ENCODE measurements at regions not wholly inside any gene's neighbourhood (a gene's known extent, or its start where the extent isn't known, plus 50 kb on each side); places are given as distances from the start of the nearest gene placed in this dataset.
"Not testable (repeated sequence)": the region's sequence is repeated elsewhere in the genome, so short reads cannot be mapped to it uniquely, and the experiment has no call there.

GRCh38 chr5:164296603-164297080, 791.2 kb downstream of the MAT2B start:
- ATAC-seq (replicated peaks) (no peak), DNase-seq (no peak)
- Mint-ChIP-seq H3K9me3 (no peaks in the 10 kb centered on the region), H3K27me3 (peaks cover 4 to 6% of the 10 kb centered on the region in 2 donors), H3K4me1 (peaks cover 0 to 2% of the 10 kb centered on the region in 2 donors), H3K36me3 (no peaks in the 10 kb centered on the region), H3K27ac (no peak overlapping the region), H3K4me3 (no peak overlapping the region)

- H3K36me3 Mint-ChIP-seq: no peaks in the 10 kb centered on the region
Observed at GRCh38 chr5:164298165-164298564, 792.7 kb downstream of the MAT2B start.

GRCh38 chr5:164300295-164300694, 794.9 kb downstream of the MAT2B start:
- H3K36me3 Mint-ChIP-seq: no peaks in the 10 kb centered on the region
- H3K4me1 Mint-ChIP-seq: peaks cover 0 to 2% of the 10 kb centered on the region in 2 donors
- peaks cover 2 to 4% of the 10 kb centered on the region in 2 donors for H3K27me3 Mint-ChIP-seq
- no peak overlapping the region for H3K27ac Mint-ChIP-seq
- ATAC-seq (replicated peaks) (no peak), DNase-seq (no peak)
- H3K4me3 Mint-ChIP-seq: no peak overlapping the region
- no peaks in the 10 kb centered on the region for H3K9me3 Mint-ChIP-seq

More at GRCh38 chr5:164298165-164298564, 792.7 kb downstream of the MAT2B start:
- Mint-ChIP-seq H3K4me3 (no peak overlapping the region), H3K9me3 (no peaks in the 10 kb centered on the region), H3K27me3 (peaks cover 4 to 6% of the 10 kb centered on the region in 2 donors), H3K27ac (no peak overlapping the region), H3K4me1 (peaks cover 0 to 2% of the 10 kb centered on the region in 2 donors)
- DNase-seq (no peak), ATAC-seq (replicated peaks) (no peak)

- no peaks in the 10 kb centered on the region for H3K36me3 Mint-ChIP-seq
Observed at GRCh38 chr5:164301136-164301535, 795.7 kb downstream of the MAT2B start.

GRCh38 chr5:164301708-164302107, 796.3 kb downstream of the MAT2B start:
- ATAC-seq (replicated peaks): no peak
- H3K36me3 Mint-ChIP-seq: no peaks in the 10 kb centered on the region
- peaks cover 0 to under 1% of the 10 kb centered on the region in 2 donors for H3K4me1 Mint-ChIP-seq
- H3K27ac Mint-ChIP-seq: no peak overlapping the region
- no peaks in the 10 kb centered on the region for H3K9me3 Mint-ChIP-seq
- H3K4me3 Mint-ChIP-seq: no peak overlapping the region
- peaks cover 0 to 5% of the 10 kb centered on the region in 2 donors for H3K27me3 Mint-ChIP-seq
- DNase-seq: no peak

More at GRCh38 chr5:164301136-164301535, 795.7 kb downstream of the MAT2B start:
- DNase-seq (no peak), ATAC-seq (replicated peaks) (no peak)
- Mint-ChIP-seq H3K4me1 (peaks cover 0 to 2% of the 10 kb centered on the region in 2 donors), H3K27ac (no peak overlapping the region), H3K4me3 (no peak overlapping the region), H3K27me3 (peaks cover 0 to 4% of the 10 kb centered on the region in 2 donors), H3K9me3 (no peaks in the 10 kb centered on the region)

- Mint-ChIP-seq H3K4me1 (no peaks in the 10 kb centered on the region), H3K27ac (no peak overlapping the region), H3K27me3 (peaks cover 0 to 4% of the 10 kb centered on the region in 2 donors), H3K36me3 (no peaks in the 10 kb centered on the region), H3K4me3 (no peak overlapping the region), H3K9me3 (no peaks in the 10 kb centered on the region)
- DNase-seq: no peak
- no peak for ATAC-seq (replicated peaks)
Observed at GRCh38 chr5:164302533-164303235, 797.3 kb downstream of the MAT2B start.

- ATAC-seq (replicated peaks) (no peak), DNase-seq (no peak)
- Mint-ChIP-seq H3K36me3 (no peaks in the 10 kb centered on the region), H3K27ac (no peak overlapping the region), H3K4me1 (no peaks in the 10 kb centered on the region), H3K4me3 (no peak overlapping the region), H3K27me3 (peaks cover 0 to 4% of the 10 kb centered on the region in 2 donors), H3K9me3 (no peaks in the 10 kb centered on the region)
Observed at GRCh38 chr5:164303646-164304215, 798.3 kb downstream of the MAT2B start.

DNA sequence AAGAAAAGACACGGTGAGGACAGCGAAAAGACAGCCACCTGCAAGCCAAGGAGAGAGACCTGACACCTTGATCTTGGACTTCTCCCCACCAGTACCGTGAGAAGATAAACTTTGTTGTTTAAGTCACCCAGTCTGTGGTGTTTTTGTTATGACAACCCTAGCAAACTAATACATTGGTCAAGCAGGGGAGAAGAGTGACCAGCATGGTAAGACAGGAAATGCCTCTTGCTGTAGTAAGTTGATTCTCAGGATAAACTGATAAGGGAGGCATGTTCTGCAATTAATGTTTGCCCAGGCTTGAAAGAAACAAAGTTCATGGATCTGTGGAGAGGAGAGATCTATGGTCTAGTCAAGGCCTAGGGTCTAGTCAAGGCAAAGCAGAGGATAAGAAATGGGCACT, 801.2 kb downstream of the MAT2B start:
- no peak overlapping the region for H3K27ac Mint-ChIP-seq
- no peaks in the 10 kb centered on the region for H3K36me3 Mint-ChIP-seq
- no peaks in the 10 kb centered on the region for H3K9me3 Mint-ChIP-seq
- no peak for ATAC-seq (replicated peaks)
- H3K4me3 Mint-ChIP-seq: no peak overlapping the region
- DNase-seq: no peak
- peaks cover 0 to 4% of the 10 kb centered on the region in 2 donors for H3K27me3 Mint-ChIP-seq
- H3K4me1 Mint-ChIP-seq: no peaks in the 10 kb centered on the region

DNA sequence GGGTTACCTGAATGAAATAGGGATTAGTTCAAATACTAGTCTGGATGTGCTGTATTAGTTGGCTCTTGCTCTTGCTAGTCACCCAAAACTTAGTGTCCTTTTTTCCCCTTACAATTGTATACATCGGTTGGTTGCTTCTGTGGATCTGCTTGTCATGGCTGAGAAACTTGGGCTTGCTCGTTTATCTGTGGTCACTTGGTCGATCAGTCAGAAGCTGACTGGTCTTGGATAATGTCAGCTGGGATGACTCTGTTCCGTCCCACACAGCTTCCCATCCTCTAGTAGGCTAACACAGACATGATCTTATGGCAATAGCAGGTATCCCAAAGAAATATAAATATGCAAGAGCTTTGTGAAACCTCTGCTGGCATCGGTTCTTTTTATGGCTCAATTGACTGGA, 807.4 kb downstream of the MAT2B start:
- Mint-ChIP-seq H3K4me3 (no peak overlapping the region), H3K4me1 (no peaks in the 10 kb centered on the region), H3K36me3 (no peaks in the 10 kb centered on the region), H3K27ac (no peak overlapping the region), H3K27me3 (no peaks in the 10 kb centered on the region), H3K9me3 (no peaks in the 10 kb centered on the region)
- DNase-seq (no peak), ATAC-seq (replicated peaks) (no peak)

- H3K27ac Mint-ChIP-seq: no peak overlapping the region
- no peaks in the 10 kb centered on the region for H3K9me3 Mint-ChIP-seq
- no peak overlapping the region for H3K4me3 Mint-ChIP-seq
- H3K27me3 Mint-ChIP-seq: no peaks in the 10 kb centered on the region
- DNase-seq (no peak), ATAC-seq (replicated peaks) (no peak)
- H3K36me3 Mint-ChIP-seq: no peaks in the 10 kb centered on the region
- H3K4me1 Mint-ChIP-seq: peaks cover 0 to 2% of the 10 kb centered on the region in 2 donors
Observed at GRCh38 chr5:164317676-164318075, 812.3 kb downstream of the MAT2B start.

DNA sequence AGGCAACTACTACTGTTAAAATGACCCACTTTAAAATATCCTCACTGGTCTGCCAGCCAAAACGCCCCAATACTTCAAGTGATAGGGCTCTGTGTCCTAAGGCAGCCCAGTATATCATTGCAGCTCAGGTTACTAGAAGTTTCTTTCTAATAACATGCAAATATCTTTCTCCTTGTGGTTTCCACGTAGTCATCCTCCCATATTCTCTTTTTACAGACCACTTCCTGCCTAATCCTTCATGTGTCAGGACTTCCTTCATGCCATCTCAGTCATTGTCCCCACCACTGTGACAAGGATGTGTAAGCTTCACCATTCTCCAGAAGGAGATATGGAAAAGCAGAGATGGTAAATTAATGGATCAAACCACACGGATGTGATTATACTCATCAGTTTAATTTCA, 813.7 kb downstream of the MAT2B start:
- no peak for DNase-seq
- no peak overlapping the region for H3K4me3 Mint-ChIP-seq
- H3K36me3 Mint-ChIP-seq: no peaks in the 10 kb centered on the region
- H3K27me3 Mint-ChIP-seq: no peaks in the 10 kb centered on the region
- ATAC-seq (replicated peaks): no peak
- no peak overlapping the region for H3K27ac Mint-ChIP-seq
- peaks cover 0 to 2% of the 10 kb centered on the region in 2 donors for H3K4me1 Mint-ChIP-seq
- H3K9me3 Mint-ChIP-seq: no peaks in the 10 kb centered on the region

- H3K4me3 Mint-ChIP-seq: no peak overlapping the region
- no peak for DNase-seq
- H3K27ac Mint-ChIP-seq: no peak overlapping the region
- H3K4me1 Mint-ChIP-seq: peaks cover 0 to 1% of the 10 kb centered on the region in 2 donors
- H3K27me3 Mint-ChIP-seq: no peaks in the 10 kb centered on the region
- H3K9me3 Mint-ChIP-seq: peaks cover 10 to 13% of the 10 kb centered on the region in 2 donors
- H3K36me3 Mint-ChIP-seq: no peaks in the 10 kb centered on the region
- no peak for ATAC-seq (replicated peaks)
Observed at GRCh38 chr5:164324239-164324638, 818.8 kb downstream of the MAT2B start.

DNA sequence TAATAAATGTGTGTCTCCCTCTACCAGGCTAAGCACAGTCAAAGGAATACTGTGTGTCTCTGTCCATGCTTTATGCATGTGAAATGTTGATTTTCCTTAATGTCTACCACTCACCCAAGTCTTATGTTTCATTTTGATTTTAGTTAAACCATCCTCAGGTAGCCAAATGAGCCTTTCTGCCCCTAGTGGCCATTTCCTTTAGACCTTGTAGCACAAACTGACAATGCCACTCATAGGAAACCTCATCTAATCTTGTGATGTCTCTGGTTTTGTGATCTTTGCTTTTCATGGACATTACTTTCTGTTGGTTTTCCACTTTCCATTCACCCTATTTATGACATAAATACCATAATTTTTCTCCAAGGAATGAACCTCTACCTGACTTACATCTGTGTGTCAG, 820.8 kb downstream of the MAT2B start:
- H3K27me3 Mint-ChIP-seq: no peaks in the 10 kb centered on the region
- peaks cover 10 to 13% of the 10 kb centered on the region in 2 donors for H3K9me3 Mint-ChIP-seq
- no peak for ATAC-seq (replicated peaks)
- no peak for DNase-seq
- H3K27ac Mint-ChIP-seq: no peak overlapping the region
- no peaks in the 10 kb centered on the region for H3K4me1 Mint-ChIP-seq
- no peaks in the 10 kb centered on the region for H3K36me3 Mint-ChIP-seq
- H3K4me3 Mint-ChIP-seq: no peak overlapping the region

- H3K27ac Mint-ChIP-seq; H3K4me3 Mint-ChIP-seq; H3K36me3 Mint-ChIP-seq; H3K27me3 Mint-ChIP-seq; H3K4me1 Mint-ChIP-seq; DNase-seq; ATAC-seq (replicated peaks): not testable (repeated sequence)
- peaks cover 10 to 13% of the 10 kb centered on the region in 2 donors for H3K9me3 Mint-ChIP-seq
Observed at GRCh38 chr5:164327166-164327565, 821.7 kb downstream of the MAT2B start.

Measured in stimulated activated naive B cell treated with anti-CD40 and anti-IgM and Interleukin-4, amounts not matched to agents 10 μg/mL and 1 μg/mL and 100 μg/mL, for 72 hours (primary cell).